CD14-positive monocyte (primary cell): ENCODE measurements at regions not wholly inside any gene's neighbourhood (a gene's known extent, or its start where the extent isn't known, plus 50 kb on each side); places are given as distances from the start of the nearest gene placed in this dataset.

Experiments used
- DNase-seq, 3 donors: peaks; one replicate each; pipeline ENCODE4 v3.0.0-alpha.2; 2011 to 2022
- H2AFZ ChIP-seq: 2 replicates; pipeline ENCODE4 v1.6.0; 2012; ENCODE audit warnings: mild to moderate bottlenecking, low read depth, low read length, inconsistent platforms; ENCODE audit not compliant: insufficient read depth, poor library complexity, severe bottlenecking
- H3K27ac ChIP-seq, 2 donors: 1 replicate in 1 of 2; 2 replicates in 1 of 2; pipeline ENCODE4 v1.5.1; 2012 to 2013; ENCODE audit warnings: low read length in 2 of 2, control low read depth in 1 of 2, inconsistent platforms in 1 of 2, low read depth in 1 of 2, mild to moderate bottlenecking in 1 of 2
- H3K27me3 ChIP-seq, 2 donors: one replicate each; pipeline versions ENCODE4 v1.6.0 to v1.6.1; 2011 to 2013; ENCODE audit warnings: low read length in 2 of 2; ENCODE audit not compliant: control insufficient read depth in 2 of 2, insufficient read depth in 2 of 2
- H3K36me3 ChIP-seq, 2 donors: replicated peaks in 1 of 2; 1 replicate in 1 of 2; 2 replicates in 1 of 2; pipeline versions ENCODE4 v1.5.1 to v1.6.1; 2012 to 2013; ENCODE audit warnings: low read length in 2 of 2, control low read depth in 1 of 2, inconsistent platforms in 1 of 2, mild to moderate bottlenecking in 1 of 2; ENCODE audit not compliant: insufficient read depth in 2 of 2, control insufficient read depth in 1 of 2
- H3K4me1 ChIP-seq, 2 donors: 1 replicate in 1 of 2; 2 replicates in 1 of 2; pipeline versions ENCODE4 v1.5.1 to v1.6.1; 2012 to 2013; ENCODE audit warnings: low read length in 2 of 2, control low read depth in 1 of 2, inconsistent platforms in 1 of 2, mild to moderate bottlenecking in 1 of 2, moderate library complexity in 1 of 2; ENCODE audit not compliant: insufficient read depth in 2 of 2, control insufficient read depth in 1 of 2
- H3K4me2 ChIP-seq: replicated peaks from 2 replicates; pipeline ENCODE3; 2012; ENCODE audit warnings: low read length, moderate library complexity, mild to moderate bottlenecking; ENCODE audit not compliant: poor library complexity, severe bottlenecking; ENCODE audit errors: extremely low read depth
- H3K4me3 ChIP-seq, 3 experiments: fragments of 200-600 bp in 1 of 3; sonication (generic) in 1 of 3; replicated peaks in 1 of 3; 1 replicate in 2 of 3; 2 replicates in 1 of 3; pipeline ENCODE4 v1.5.1; 2011 to 2013; ENCODE audit warnings: low read length in 3 of 3, mild to moderate bottlenecking in 3 of 3, control low read depth in 2 of 3, low read depth in 2 of 3, inconsistent platforms in 1 of 3, moderate library complexity in 1 of 3
- H3K79me2 ChIP-seq: 2 replicates; pipeline ENCODE4 v1.6.0; 2012; ENCODE audit warnings: mild to moderate bottlenecking, control low read depth, inconsistent platforms, low read length, moderate library complexity; ENCODE audit not compliant: insufficient read depth
- H3K9ac ChIP-seq: 2 replicates; pipeline ENCODE4 v1.6.0; 2017; ENCODE audit warnings: low read length, mild to moderate bottlenecking; ENCODE audit not compliant: insufficient read depth, poor library complexity, severe bottlenecking
- H3K9me3 ChIP-seq, 2 donors: replicated peaks in 1 of 2; 1 replicate in 1 of 2; 2 replicates in 1 of 2; pipeline versions ENCODE4 v1.5.1 to v1.6.1; 2012 to 2013; ENCODE audit warnings: low read length in 2 of 2, control low read depth in 1 of 2; ENCODE audit not compliant: control insufficient read depth in 1 of 2, insufficient read depth in 1 of 2
- H4K20me1 ChIP-seq: 2 replicates; pipeline ENCODE4 v1.6.0; 2012; ENCODE audit warnings: mild to moderate bottlenecking, low read length, control low read depth, moderate library complexity; ENCODE audit not compliant: insufficient read depth
- H3K27ac Mint-ChIP-seq, 7 donors: one replicate each; pipeline ENCODE4 v1.8.0; 2020; ENCODE audit warnings: mild to moderate bottlenecking in 7 of 7, mixed read lengths in 7 of 7, moderate library complexity in 6 of 7, inconsistent platforms in 2 of 7
- H3K27me3 Mint-ChIP-seq, 3 donors: one replicate each; pipeline ENCODE4 v1.8.0; 2021 to 2022; ENCODE audit warnings: low read depth in 3 of 3, mild to moderate bottlenecking in 3 of 3, mixed read lengths in 3 of 3, moderate library complexity in 3 of 3, inconsistent platforms in 1 of 3
- H3K36me3 Mint-ChIP-seq, 2 donors: one replicate each; pipeline ENCODE4 v1.8.0; 2020; ENCODE audit warnings: mixed read lengths in 2 of 2, inconsistent platforms in 1 of 2, mild to moderate bottlenecking in 1 of 2
- H3K4me1 Mint-ChIP-seq: one replicate; pipeline ENCODE4 v1.8.0; 2020; ENCODE audit warnings: mild to moderate bottlenecking, mixed read lengths
- H3K4me3 Mint-ChIP-seq, 2 donors: one replicate each; pipeline ENCODE4 v1.8.0; 2020; ENCODE audit warnings: mild to moderate bottlenecking in 2 of 2, mixed read lengths in 2 of 2, moderate library complexity in 1 of 2
- H3K9me3 Mint-ChIP-seq, 7 donors: one replicate each; pipeline ENCODE4 v1.8.0; 2020 to 2022; ENCODE audit warnings: mixed read lengths in 7 of 7, mild to moderate bottlenecking in 6 of 7, moderate library complexity in 6 of 7, inconsistent platforms in 2 of 7
- CTCF ChIP-seq: fragments of 200-600 bp; IDR thresholded peaks from one replicate; pipeline ENCODE4 v1.8.0; 2022; ENCODE audit warnings: antibody characterized with exemption, mild to moderate bottlenecking
- WGBS: methylation state at CpG from one replicate; pipeline ENCODE4 v1.1.5; 2013; ENCODE audit warnings: missing lambda C conversion rate; ENCODE audit not compliant: insufficient coverage; 5-methylcytosine and 5-hydroxymethylcytosine counted together
- intact Hi-C, 2 donors: fragments of 100-400 bp; cut with micrococcal nuclease; formaldehyde crosslinking; loops; one replicate each; pipeline versions ENCODE4 v1.15.0 to v1.15.1; 2023

GRCh38 chr5:175124821-175125220, 319.2 kb downstream of the DRD1 start:
- Mint-ChIP-seq H3K27ac (no peak overlapping the region), H3K4me1 (no peaks in the 10 kb centered on the region), H3K4me3 (no peak overlapping the region), H3K27me3 (peaks cover 0 to 4% (median 1%) of the 10 kb centered on the region in 3 donors), H3K9me3 (peaks cover 0 to 3% (median 0%) of the 10 kb centered on the region in 7 donors), H3K36me3 (no peaks in the 10 kb centered on the region)
- no peak overlapping the region for H3K9ac ChIP-seq
- H3K79me2 ChIP-seq, result no peaks in the 10 kb centered on the region
- no peak overlapping the region for H3K4me3 ChIP-seq
- no peaks in the 10 kb centered on the region for H4K20me1 ChIP-seq
- intact Hi-C loops, result no loop called here
- no peaks in the 10 kb centered on the region for H3K4me1 ChIP-seq
- DNase-seq, result no peak
- no peaks in the 10 kb centered on the region for H3K27me3 ChIP-seq
- no peaks in the 10 kb centered on the region for H3K9me3 ChIP-seq
- no peak overlapping the region for H2AFZ ChIP-seq
- no peak for TF ChIP-seq CTCF
- H3K27ac ChIP-seq, result no peak overlapping the region
- no peaks in the 10 kb centered on the region for H3K36me3 ChIP-seq
- no peak overlapping the region for H3K4me2 ChIP-seq
- 100% methylated on average over 1 of the region's 5 CpGs for WGBS

GRCh38 chr5:175124251-175124813, 319.6 kb downstream of the DRD1 start:
- Histone ChIP-seq H3K4me2 (no peak overlapping the region), H3K4me3 (no peak overlapping the region), H3K27ac (no peak overlapping the region), H3K9me3 (no peaks in the 10 kb centered on the region), H4K20me1 (no peaks in the 10 kb centered on the region), H3K27me3 (no peaks in the 10 kb centered on the region), H2AFZ (no peak overlapping the region), H3K9ac (no peak overlapping the region), H3K4me1 (no peaks in the 10 kb centered on the region), H3K36me3 (no peaks in the 10 kb centered on the region), H3K79me2 (no peaks in the 10 kb centered on the region)
- WGBS, result 50% methylated on average over 1 of the region's 4 CpGs
- intact Hi-C loops, result no loop called here
- Mint-ChIP-seq H3K4me1 (no peaks in the 10 kb centered on the region), H3K36me3 (no peaks in the 10 kb centered on the region), H3K27me3 (peaks cover 0 to 4% (median 1%) of the 10 kb centered on the region in 3 donors), H3K9me3 (peaks cover 0 to 3% (median 0%) of the 10 kb centered on the region in 7 donors), H3K4me3 (no peak overlapping the region), H3K27ac (no peak overlapping the region)
- no peak for DNase-seq
- TF ChIP-seq CTCF, result no peak
